MCF 10A (cell line): ENCODE measurements at regions not wholly inside any gene's neighbourhood (a gene's known extent, or its start where the extent isn't known, plus 50 kb on each side); places are given as distances from the start of the nearest gene placed in this dataset.

ENCODE experiments used
- BruUV-seq: library from RNA; stranded (reverse); fragments of 400-500 nt; replicated peaks from 2 replicates; lab custom pipeline; 2021; lab: Mats Ljungman, UMichigan
- CTCF ChIA-PET: fragments of 300-600 bp; sonication (Branson Sonifier 250); formaldehyde crosslinking; extraction: SDS; loops from one replicate; lab custom pipeline; 2021; ENCODE audit warnings: antibody characterized with exemption, inconsistent platforms; lab: Yijun Ruan, JAX
- POLR2A ChIA-PET: fragments of 300-600, 350-650 bp; sonication (Branson Sonifier 250); formaldehyde crosslinking; extraction: SDS; loops from one replicate; lab custom pipeline; 2020; ENCODE audit warnings: antibody characterized with exemption, inconsistent platforms; lab: Yijun Ruan, JAX
- DNase-seq: peaks from one replicate; pipeline ENCODE4 v3.0.0-alpha.2; 2018; ENCODE audit not compliant: unreplicated experiment
- H3K27ac Mint-ChIP-seq: one replicate; pipeline ENCODE4 v1.8.0; 2022; ENCODE audit warnings: mild to moderate bottlenecking, low read depth, mixed read lengths; ENCODE audit not compliant: unreplicated experiment
- H3K27me3 Mint-ChIP-seq: one replicate; pipeline ENCODE4 v1.8.0; 2022; ENCODE audit warnings: mixed read lengths; ENCODE audit not compliant: insufficient read depth, unreplicated experiment
- H3K36me3 Mint-ChIP-seq: one replicate; pipeline ENCODE4 v1.8.0; 2022; ENCODE audit warnings: mild to moderate bottlenecking, moderate library complexity, mixed read lengths; ENCODE audit not compliant: insufficient read depth, unreplicated experiment
- H3K4me1 Mint-ChIP-seq: one replicate; pipeline ENCODE4 v1.8.0; 2022; ENCODE audit warnings: mixed read lengths; ENCODE audit not compliant: insufficient read depth, unreplicated experiment
- H3K4me3 Mint-ChIP-seq: one replicate; pipeline ENCODE4 v1.8.0; 2022; ENCODE audit warnings: mild to moderate bottlenecking, moderate library complexity, mixed read lengths; ENCODE audit not compliant: unreplicated experiment
- H3K9me3 Mint-ChIP-seq: one replicate; pipeline ENCODE4 v1.8.0; 2022; ENCODE audit warnings: mixed read lengths; ENCODE audit not compliant: unreplicated experiment
- intact Hi-C: fragments of 100-400 bp; cut with micrococcal nuclease; formaldehyde crosslinking; loops from 2 replicates; pipeline ENCODE4 v1.14.1; 2022
- TF ChIP-seq, protein P1 (sequence below): fragments of 200-600 bp; IDR thresholded peaks from one replicate; pipeline ENCODE4 v1.8.0; 2022; ENCODE audit warnings: antibody characterized with exemption, mild to moderate bottlenecking; ENCODE audit not compliant: unreplicated experiment

DNA sequence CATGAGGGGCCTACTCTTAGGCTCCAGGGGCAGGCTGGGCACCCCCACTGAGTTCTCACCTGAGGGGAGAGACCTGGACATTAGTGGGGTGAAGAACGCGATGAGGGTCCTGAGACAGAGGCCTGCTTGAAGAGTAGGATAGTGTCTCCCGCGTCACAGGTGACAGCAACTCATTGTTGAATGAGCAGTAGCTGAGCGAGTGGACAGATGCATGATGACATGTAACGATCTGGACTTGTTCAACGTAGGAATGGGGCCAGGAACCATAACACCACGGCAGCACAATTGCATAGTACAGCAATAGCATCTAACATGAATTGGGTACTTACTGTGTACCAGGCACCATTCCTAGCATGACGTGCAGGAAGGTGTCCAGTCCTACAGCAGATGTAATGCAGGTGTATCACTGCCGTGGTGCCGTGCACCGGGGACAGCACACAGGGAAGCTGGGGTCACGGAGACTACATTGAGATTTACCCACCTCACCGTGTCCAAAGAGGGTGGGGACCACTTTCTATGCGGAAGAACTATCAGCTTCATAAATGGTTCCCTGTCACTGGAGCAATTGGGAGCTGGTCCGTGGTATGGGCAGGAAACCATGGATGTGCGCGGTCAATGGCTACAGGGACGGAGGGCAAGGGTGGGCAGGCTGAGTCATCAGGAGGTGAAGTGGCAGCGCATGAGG lies 1019.1 kb downstream of the TBC1D22A start:
- Mint-ChIP-seq H3K4me3 (no peak overlapping the region), H3K4me1 (peaks cover 3% of the 10 kb centered on the region), H3K36me3 (no peaks in the 10 kb centered on the region), H3K27me3 (peaks cover 14% of the 10 kb centered on the region), H3K27ac (no peak overlapping the region), H3K9me3 (peaks cover 7% of the 10 kb centered on the region)
- intact Hi-C loops = no loop called here
- no peak for DNase-seq
- ChIA-PET CTCF (no interaction called here), POLR2A (no interaction called here)
- TF ChIP-seq, protein P1, sequence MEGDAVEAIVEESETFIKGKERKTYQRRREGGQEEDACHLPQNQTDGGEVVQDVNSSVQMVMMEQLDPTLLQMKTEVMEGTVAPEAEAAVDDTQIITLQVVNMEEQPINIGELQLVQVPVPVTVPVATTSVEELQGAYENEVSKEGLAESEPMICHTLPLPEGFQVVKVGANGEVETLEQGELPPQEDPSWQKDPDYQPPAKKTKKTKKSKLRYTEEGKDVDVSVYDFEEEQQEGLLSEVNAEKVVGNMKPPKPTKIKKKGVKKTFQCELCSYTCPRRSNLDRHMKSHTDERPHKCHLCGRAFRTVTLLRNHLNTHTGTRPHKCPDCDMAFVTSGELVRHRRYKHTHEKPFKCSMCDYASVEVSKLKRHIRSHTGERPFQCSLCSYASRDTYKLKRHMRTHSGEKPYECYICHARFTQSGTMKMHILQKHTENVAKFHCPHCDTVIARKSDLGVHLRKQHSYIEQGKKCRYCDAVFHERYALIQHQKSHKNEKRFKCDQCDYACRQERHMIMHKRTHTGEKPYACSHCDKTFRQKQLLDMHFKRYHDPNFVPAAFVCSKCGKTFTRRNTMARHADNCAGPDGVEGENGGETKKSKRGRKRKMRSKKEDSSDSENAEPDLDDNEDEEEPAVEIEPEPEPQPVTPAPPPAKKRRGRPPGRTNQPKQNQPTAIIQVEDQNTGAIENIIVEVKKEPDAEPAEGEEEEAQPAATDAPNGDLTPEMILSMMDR = no peak
- no TSS peak for BruUV-seq

DNA sequence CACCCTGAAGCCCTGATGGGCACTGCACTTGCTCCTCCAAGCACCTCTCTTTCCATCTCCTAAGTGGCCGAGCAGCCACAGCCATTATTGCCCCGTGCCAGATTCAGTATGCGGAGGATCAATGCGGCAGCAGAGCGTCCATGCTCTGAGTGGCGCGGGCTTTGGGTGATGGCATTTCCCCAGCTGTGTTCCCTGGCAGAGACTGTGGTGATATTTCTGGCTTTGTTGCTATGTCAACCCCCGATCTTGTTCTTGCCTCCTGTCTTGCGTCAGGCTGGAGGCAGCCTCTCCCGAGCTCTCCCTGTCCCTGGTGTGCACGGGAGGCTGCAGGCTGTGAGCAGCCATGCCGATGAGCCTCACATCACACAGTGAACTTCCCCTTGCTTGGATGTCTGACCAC lies 1018.6 kb downstream of the TBC1D22A start:
- H3K27ac Mint-ChIP-seq = no peak overlapping the region
- intact Hi-C loops = no loop called here
- TF ChIP-seq, protein P1 = no peak
- H3K27me3 Mint-ChIP-seq = peaks cover 14% of the 10 kb centered on the region
- BruUV-seq = no TSS peak
- POLR2A ChIA-PET = no interaction called here
- no peaks in the 10 kb centered on the region for H3K36me3 Mint-ChIP-seq
- CTCF ChIA-PET = interaction anchor here (0.5 to 0.6 kb wide), 2 partner anchors 72 to 547 kb away, joined by 3 to 4 read pairs; no protein-coding TSS in a partner anchor
- peaks cover 7% of the 10 kb centered on the region for H3K9me3 Mint-ChIP-seq
- no peak for DNase-seq
- H3K4me1 Mint-ChIP-seq = peaks cover 8% of the 10 kb centered on the region
- H3K4me3 Mint-ChIP-seq = no peak overlapping the region

DNA sequence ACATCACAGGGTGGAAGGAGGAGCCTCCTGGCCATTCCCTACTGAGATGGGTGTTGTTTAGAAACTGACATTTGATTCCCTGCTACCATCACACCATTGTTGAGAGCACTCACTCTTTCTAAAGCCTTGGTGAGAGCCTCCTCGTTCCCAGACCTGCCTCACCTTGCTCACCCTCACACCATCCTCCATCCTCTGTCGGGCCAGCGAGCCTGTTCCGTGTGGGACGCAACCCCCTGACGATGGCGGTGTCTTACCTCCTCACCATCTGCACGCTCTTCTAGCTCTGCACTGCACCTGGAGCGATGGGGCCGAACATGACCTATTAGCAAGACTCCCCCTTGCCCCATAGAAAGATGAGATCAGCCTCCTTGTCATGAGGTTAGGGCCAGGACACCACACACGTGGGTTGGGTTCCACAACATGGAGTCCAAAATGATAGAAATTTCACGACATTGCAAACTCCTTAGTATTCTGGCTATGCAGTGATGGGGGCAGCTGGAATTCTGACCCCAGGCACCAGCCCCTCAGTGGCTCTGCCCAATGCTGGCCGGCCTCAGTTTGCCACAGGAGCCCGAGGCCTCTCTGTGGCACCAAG lies 1017.9 kb downstream of the TBC1D22A start:
- CTCF ChIA-PET = interaction anchor here (0.5 to 0.6 kb wide), 2 partner anchors 71 to 547 kb away, joined by 3 to 4 read pairs; no protein-coding TSS in a partner anchor
- POLR2A ChIA-PET = no interaction called here
- DNase-seq = no peak
- no peak overlapping the region for H3K4me3 Mint-ChIP-seq
- intact Hi-C loops = no loop called here
- TF ChIP-seq, protein P1 = no peak
- peaks cover 7% of the 10 kb centered on the region for H3K9me3 Mint-ChIP-seq
- peaks cover 15% of the 10 kb centered on the region for H3K4me1 Mint-ChIP-seq
- peaks cover 14% of the 10 kb centered on the region for H3K27me3 Mint-ChIP-seq
- no peak overlapping the region for H3K27ac Mint-ChIP-seq
- H3K36me3 Mint-ChIP-seq = no peaks in the 10 kb centered on the region
- BruUV-seq = no TSS peak

DNA sequence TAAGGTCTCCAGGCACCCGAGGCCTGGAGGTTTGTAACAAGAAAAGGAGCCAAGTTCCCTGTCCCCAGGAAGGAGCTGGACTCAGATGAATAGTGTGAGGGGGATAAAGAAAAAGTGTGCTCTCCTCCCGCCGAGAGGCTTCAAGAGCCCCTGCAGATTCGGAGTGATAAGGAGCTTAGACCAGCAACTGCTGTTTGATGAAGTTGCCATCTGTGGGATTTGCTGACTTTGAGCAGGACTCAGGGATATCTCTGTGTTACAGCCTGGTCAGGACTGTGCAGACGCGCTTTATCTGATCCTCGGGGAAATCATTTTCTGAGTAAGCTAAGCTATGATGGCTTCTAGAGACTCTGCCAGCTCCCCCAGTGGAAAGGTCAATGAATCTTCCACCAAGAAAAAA lies 1017.0 kb downstream of the TBC1D22A start:
- Mint-ChIP-seq H3K9me3 (peaks cover 7% of the 10 kb centered on the region), H3K4me3 (no peak overlapping the region), H3K27ac (no peak overlapping the region), H3K4me1 (peaks cover 17% of the 10 kb centered on the region), H3K36me3 (no peaks in the 10 kb centered on the region), H3K27me3 (peaks cover 14% of the 10 kb centered on the region)
- intact Hi-C loops = no loop called here
- ChIA-PET CTCF (interaction anchor here (0.6 kb wide), 1 partner anchor 48 kb away, joined by 3 read pairs; no protein-coding TSS in a partner anchor), POLR2A (no interaction called here)
- TF ChIP-seq, protein P1 = no peak
- no TSS peak for BruUV-seq
- no peak for DNase-seq
